ENCODE measurements at regions not wholly inside any gene's neighbourhood (a gene's known extent, or its start where the extent isn't known, plus 50 kb on each side); places are given as distances from the start of the nearest gene placed in this dataset.

DNA sequence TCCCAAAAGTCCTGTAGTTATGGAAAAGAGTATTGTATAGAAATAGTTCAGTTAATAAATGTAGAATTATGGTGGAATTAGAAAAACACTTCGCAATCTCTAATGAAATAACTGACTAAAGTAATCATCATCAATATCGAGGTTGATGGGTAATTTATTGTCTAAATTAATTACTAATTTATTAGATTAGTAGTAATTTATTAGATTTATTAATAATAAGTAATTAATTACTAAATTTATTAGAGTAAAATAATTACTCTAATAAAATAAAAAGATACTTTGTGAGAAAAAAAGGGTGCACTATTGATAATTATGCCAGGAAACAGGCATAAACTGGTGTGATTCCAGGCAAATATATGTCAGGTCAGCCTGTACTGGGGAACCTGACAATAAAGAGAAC, 455.6 kb downstream of the AASDHPPT start:
- Histone ChIP-seq H3K79me2 (ENCODE audit: control insufficient read depth, low read length) (no peaks in the 10 kb centered on the region), H3F3A (ENCODE audit: control insufficient read depth, insufficient read depth) (no peaks in the 10 kb centered on the region), H3K27me3 (ENCODE audit: control insufficient read depth, low read length) (no peaks in the 10 kb centered on the region), H3K4me3 (ENCODE audit: low read length) (no peak overlapping the region), H3K36me3 (ENCODE audit: control insufficient read depth, low read length) (no peaks in the 10 kb centered on the region), H3K4me1 (ENCODE audit: control insufficient read depth, low read length) (no peaks in the 10 kb centered on the region), H4K20me1 (ENCODE audit: control insufficient read depth, insufficient read depth, low read depth, low read length) (no peaks in the 10 kb centered on the region), H3K4me2 (ENCODE audit: low read length) (no peak overlapping the region), H3K9me3 (ENCODE audit: control insufficient read depth, insufficient read depth, low read length) (no peaks in the 10 kb centered on the region), H3K9me2 (replicated peaks; ENCODE audit: control insufficient read depth, low read length) (no peaks in the 10 kb centered on the region), H3K27ac (ENCODE audit: low read depth, low read length) (no peak overlapping the region)
- TF ChIP-seq, protein P1, sequence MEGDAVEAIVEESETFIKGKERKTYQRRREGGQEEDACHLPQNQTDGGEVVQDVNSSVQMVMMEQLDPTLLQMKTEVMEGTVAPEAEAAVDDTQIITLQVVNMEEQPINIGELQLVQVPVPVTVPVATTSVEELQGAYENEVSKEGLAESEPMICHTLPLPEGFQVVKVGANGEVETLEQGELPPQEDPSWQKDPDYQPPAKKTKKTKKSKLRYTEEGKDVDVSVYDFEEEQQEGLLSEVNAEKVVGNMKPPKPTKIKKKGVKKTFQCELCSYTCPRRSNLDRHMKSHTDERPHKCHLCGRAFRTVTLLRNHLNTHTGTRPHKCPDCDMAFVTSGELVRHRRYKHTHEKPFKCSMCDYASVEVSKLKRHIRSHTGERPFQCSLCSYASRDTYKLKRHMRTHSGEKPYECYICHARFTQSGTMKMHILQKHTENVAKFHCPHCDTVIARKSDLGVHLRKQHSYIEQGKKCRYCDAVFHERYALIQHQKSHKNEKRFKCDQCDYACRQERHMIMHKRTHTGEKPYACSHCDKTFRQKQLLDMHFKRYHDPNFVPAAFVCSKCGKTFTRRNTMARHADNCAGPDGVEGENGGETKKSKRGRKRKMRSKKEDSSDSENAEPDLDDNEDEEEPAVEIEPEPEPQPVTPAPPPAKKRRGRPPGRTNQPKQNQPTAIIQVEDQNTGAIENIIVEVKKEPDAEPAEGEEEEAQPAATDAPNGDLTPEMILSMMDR (IDR thresholded peaks at IDR 0.05; ENCODE audit: low read depth, low read length, poor library complexity, severe bottlenecking), result no peak
- TF ChIP-seq EZH2phosphoT487 (IDR thresholded peaks at IDR 0.05; ENCODE audit: borderline replicate concordance, low read length), result no peak

DNA sequence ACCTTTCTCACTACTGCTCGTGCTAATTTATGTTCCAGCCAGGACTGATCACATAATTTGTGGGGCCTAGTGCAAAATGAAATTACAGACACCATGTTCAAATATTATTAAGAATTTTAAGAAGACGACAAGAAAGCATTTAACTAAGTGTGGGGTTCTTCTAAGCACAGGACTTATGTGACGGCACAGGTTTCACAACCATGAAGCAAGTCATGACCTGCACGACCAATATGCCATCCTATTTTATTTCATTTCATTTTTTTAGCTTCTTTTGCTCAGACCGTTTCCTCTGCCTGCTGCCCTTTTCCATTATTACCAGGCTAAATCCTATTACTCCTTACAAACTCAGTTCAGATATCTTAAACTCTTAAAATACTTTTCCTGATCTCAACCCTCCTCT, 462.5 kb downstream of the AASDHPPT start:
- H3F3A ChIP-seq (ENCODE audit: control insufficient read depth, insufficient read depth), result no peaks in the 10 kb centered on the region
- no peak overlapping the region for H3K27ac ChIP-seq (ENCODE audit: low read depth, low read length)
- H3K79me2 ChIP-seq (ENCODE audit: control insufficient read depth, low read length), result no peaks in the 10 kb centered on the region
- H3K9me3 ChIP-seq (ENCODE audit: control insufficient read depth, insufficient read depth, low read length), result no peaks in the 10 kb centered on the region
- H4K20me1 ChIP-seq (ENCODE audit: control insufficient read depth, insufficient read depth, low read depth, low read length), result no peaks in the 10 kb centered on the region
- no peaks in the 10 kb centered on the region for H3K27me3 ChIP-seq (ENCODE audit: control insufficient read depth, low read length)
- TF ChIP-seq EZH2phosphoT487 (IDR thresholded peaks at IDR 0.05; ENCODE audit: borderline replicate concordance, low read length), result no peak
- TF ChIP-seq, protein P1 (IDR thresholded peaks at IDR 0.05; ENCODE audit: low read depth, low read length, poor library complexity, severe bottlenecking), result no peak
- H3K4me3 ChIP-seq (ENCODE audit: low read length), result no peak overlapping the region
- no peaks in the 10 kb centered on the region for H3K36me3 ChIP-seq (ENCODE audit: control insufficient read depth, low read length)
- no peaks in the 10 kb centered on the region for H3K9me2 ChIP-seq (replicated peaks; ENCODE audit: control insufficient read depth, low read length)
- H3K4me1 ChIP-seq (ENCODE audit: control insufficient read depth, low read length), result no peaks in the 10 kb centered on the region
- no peak overlapping the region for H3K4me2 ChIP-seq (ENCODE audit: low read length)

DNA sequence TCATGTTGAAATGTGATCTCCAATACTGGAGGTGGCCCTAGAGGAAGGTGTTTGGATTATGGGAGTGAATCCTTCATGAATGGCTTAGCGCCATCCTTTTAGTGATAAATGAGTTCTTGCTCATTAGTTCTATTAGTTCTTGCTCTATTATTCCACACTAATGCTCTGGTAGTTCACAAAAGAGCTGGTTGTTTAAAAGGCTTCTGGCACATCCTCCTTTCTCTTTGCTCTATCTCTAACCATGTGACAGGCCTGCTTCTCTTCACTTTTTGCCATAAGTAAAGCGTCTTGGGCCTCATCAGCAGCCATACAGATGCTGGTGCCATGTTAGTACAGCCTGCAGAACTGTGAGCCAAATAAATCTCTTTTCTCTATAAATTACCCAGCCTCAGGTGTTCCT, 469.9 kb downstream of the GUCY1A2 start:
- Histone ChIP-seq H3K36me3 (ENCODE audit: control insufficient read depth, low read length) (no peaks in the 10 kb centered on the region), H3K4me1 (ENCODE audit: control insufficient read depth, low read length) (no peaks in the 10 kb centered on the region), H3K4me2 (ENCODE audit: low read length) (no peak overlapping the region), H3F3A (ENCODE audit: control insufficient read depth, insufficient read depth) (no peaks in the 10 kb centered on the region), H3K9me2 (replicated peaks; ENCODE audit: control insufficient read depth, low read length) (no peaks in the 10 kb centered on the region), H3K27me3 (ENCODE audit: control insufficient read depth, low read length) (no peaks in the 10 kb centered on the region), H3K27ac (ENCODE audit: low read depth, low read length) (no peak overlapping the region), H3K79me2 (ENCODE audit: control insufficient read depth, low read length) (no peaks in the 10 kb centered on the region), H3K4me3 (ENCODE audit: low read length) (no peak overlapping the region), H4K20me1 (ENCODE audit: control insufficient read depth, insufficient read depth, low read depth, low read length) (no peaks in the 10 kb centered on the region), H3K9me3 (ENCODE audit: control insufficient read depth, insufficient read depth, low read length) (peaks cover 4% of the 10 kb centered on the region; the same call in 1 of the 2 replicates)
- TF ChIP-seq EZH2phosphoT487 (IDR thresholded peaks at IDR 0.05; ENCODE audit: borderline replicate concordance, low read length), result no peak
- TF ChIP-seq, protein P1 (IDR thresholded peaks at IDR 0.05; ENCODE audit: low read depth, low read length, poor library complexity, severe bottlenecking), result no peak
